NCI-H345 treated with DMSO at 0.1 percent for 48 hours (cell line): ENCODE measurements at regions not wholly inside any gene's neighbourhood (a gene's known extent, or its start where the extent isn't known, plus 50 kb on each side); places are given as distances from the start of the nearest gene placed in this dataset.

Experiments
- DNase-seq: peaks from one replicate; lab custom pipeline; 2025; ENCODE audit not compliant: unreplicated experiment; lab: John Stamatoyannopoulos, UW

GRCh38 chr2:59936048-59936447 is 617.4 kb downstream of the BCL11A start:
- DNase-seq: peak; percentile 36

- no peak for DNase-seq
These were observed 618.4 kb downstream of the BCL11A start for GRCh38 chr2:59935005-59935404.

GRCh38 chr2:59933948-59934347 is 619.5 kb downstream of the BCL11A start:
- DNase-seq: no peak

DNA sequence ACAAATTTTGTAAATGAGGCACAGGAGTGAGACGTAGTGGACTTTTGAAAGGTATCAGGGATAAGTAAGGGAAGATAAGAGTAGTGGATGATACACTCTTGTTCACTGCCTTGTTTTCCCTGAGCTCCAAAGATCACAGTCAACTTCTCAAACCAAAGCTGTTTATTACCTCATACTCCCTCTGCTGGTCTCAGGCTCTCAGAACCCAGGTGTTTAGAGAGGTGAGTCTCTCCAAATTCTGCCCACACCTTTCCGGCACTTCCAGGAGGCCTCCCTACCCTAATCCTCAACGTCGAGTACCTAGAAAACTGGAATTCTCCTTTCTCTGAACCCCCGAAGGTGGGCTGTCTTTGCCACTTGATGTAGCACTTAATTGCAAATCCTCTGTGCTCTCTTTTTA is 621.1 kb downstream of the BCL11A start:
- DNase-seq: no peak

DNA sequence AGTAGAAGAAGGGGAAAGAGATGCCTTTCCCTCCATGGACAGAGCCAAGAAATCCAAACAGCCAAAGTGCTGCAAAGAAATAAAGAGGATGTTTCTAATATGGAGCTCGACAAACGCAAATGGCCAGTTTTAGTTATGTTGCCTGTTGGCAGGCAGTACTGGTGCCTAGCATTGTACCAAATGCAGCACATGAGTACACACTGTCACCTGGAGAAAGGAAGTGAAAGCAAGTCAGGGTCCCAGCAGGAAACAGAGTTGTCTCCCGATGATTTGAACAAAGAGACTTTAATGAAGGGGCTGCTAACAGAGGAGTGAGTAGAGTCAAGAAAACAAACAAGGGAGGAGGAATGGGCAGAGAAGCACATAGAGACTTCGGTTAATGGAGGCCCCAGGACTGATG is 623.0 kb downstream of the BCL11A start:
- DNase-seq: no peak

- no peak for DNase-seq
These were observed 626.7 kb downstream of the BCL11A start for GRCh38 chr2:59926731-59927130.

- DNase-seq: no peak
These were observed 628.1 kb downstream of the BCL11A start for GRCh38 chr2:59925321-59925720.

GRCh38 chr2:59924346-59924745 is 629.1 kb downstream of the BCL11A start:
- no peak for DNase-seq

- no peak for DNase-seq
These were observed 631.0 kb downstream of the BCL11A start for GRCh38 chr2:59922450-59922849.

DNA sequence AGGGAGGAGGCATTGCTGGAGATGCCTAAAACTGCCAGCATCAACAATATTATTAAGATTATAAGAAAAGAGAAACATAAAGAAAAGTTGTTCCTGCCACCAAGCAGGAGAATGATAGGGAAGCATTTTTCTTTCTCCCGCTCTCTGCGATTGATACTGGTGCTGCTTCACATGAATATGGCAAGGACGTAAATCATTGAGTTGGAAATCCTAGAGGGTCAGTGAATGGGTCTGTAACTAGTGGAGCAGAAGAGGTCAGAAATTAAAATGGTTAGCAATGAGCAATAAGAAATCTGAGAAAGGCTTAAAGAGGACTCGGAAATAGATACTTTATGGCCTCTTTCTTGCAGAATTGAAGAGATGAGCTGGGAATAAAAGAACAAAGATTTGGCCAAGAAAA is 631.7 kb downstream of the BCL11A start:
- DNase-seq: no peak

GRCh38 chr2:59920961-59921360 is 632.5 kb downstream of the BCL11A start:
- no peak for DNase-seq

GRCh38 chr2:59920307-59920706 is 633.1 kb downstream of the BCL11A start:
- DNase-seq: no peak

DNA sequence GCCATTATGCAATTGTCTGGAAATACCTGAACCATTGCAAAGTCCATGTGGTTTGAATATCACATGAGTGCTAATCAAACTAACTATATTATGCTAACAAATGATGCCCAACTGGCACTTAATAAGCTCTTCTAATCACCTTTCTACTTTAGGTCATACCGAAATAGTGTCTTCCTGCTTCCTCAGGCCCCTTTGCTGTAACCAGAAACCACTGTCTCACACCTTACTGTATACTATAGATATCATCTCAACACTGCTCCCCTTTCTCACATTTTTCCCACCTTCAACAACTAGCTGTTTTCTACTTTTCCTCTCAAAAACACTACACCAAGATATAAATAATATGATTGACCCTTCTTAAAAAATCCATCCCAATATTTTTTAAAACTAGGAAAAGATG is 633.9 kb downstream of the BCL11A start:
- DNase-seq: no peak

DNA sequence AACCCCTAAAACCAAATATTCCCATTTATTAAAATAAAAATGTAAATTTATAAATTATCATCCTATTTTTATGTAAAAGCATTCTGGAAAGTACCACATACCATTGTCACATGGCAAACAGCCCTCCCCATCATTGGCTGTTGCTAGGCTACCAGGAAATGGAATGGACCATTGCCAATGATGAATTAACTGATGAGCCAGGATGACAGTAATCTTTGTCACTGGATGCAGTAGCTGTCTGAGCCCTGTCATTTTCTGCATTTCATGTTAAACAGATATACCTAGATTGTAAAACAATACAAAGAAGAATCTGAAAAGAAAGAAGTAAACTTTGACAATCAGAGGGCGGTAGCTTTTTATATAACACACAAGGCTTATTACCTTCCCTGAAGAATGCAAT is 641.4 kb downstream of the BCL11A start:
- DNase-seq: no peak

GRCh38 chr2:59910166-59910565 is 643.3 kb downstream of the BCL11A start:
- DNase-seq: no peak

- DNase-seq: no peak
These were observed 644.3 kb downstream of the BCL11A start for GRCh38 chr2:59909147-59909546.

DNA sequence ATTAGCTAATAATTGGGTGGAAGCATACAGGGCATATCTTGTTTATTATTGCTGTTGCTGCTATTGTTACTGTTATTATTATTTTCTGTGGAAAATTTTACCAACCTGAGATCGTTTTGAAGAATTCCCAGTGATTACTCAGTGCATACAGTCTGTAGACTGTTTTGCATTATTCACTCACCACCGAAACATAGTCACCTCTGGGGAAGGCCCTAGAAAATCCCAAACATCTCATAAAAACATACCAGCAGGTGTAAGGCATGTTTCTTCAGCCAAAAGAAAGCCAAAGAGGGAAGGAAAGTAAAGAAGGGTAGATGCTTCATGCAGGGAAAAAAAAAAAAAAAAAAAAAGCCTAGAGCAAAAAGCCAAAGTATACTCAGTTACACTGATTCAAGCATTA is 647.7 kb downstream of the BCL11A start:
- DNase-seq: no peak

- DNase-seq: no peak
These were observed 649.4 kb downstream of the BCL11A start for GRCh38 chr2:59903994-59904544.

DNA sequence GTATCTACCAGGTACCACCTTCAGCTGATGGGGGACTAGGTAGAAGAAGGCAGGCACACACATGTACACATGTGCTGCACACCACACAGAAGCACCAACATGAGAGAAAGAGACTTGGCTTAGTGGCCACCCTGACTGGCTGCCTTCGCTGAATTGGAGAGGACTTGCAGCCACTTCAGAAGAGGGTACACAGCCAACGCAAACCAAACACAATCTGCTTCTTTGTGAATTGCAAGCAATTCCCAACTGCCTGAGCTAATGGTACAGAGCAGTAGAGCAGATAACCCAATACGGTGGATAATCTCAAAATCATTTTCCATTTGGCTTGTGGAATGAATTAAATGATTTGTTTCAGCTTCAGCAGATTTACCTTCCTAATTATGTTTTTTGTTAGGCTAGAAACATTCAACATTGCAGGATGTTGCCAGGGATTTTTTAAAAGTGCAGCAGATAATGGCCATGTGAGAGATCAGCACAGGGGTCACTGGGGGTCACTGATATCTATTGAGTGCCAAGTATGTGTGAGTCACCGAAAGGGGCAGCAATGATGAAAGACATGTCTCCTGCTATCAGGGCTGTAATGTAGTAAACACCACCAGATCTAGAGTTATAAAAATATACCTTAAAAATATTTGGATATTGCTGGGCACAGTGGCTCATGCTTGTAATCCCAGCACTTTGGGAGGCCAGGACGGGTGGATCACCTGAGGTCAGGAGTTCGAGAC is 652.6 kb downstream of the BCL11A start:
- DNase-seq: peak; percentile 9

DNA sequence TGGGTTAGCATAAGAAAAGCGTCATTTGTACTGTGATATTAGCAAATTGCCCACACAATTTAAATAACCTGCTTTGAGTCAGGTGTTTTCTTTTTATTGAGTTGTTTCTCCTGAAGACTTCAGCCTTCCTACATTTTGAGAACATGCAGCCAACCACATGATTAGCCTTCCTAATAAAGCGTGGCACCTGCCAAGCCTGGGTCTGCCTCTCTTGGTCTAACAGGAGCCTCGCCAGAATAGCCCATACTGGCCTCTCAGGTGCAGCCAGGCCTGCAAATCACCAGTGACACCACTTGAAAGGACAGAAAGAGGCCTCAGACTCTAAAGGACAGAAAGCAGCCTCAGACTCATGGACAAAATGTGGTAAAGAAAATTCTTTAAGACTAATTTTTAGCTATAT is 653.8 kb downstream of the BCL11A start:
- DNase-seq: no peak

DNA sequence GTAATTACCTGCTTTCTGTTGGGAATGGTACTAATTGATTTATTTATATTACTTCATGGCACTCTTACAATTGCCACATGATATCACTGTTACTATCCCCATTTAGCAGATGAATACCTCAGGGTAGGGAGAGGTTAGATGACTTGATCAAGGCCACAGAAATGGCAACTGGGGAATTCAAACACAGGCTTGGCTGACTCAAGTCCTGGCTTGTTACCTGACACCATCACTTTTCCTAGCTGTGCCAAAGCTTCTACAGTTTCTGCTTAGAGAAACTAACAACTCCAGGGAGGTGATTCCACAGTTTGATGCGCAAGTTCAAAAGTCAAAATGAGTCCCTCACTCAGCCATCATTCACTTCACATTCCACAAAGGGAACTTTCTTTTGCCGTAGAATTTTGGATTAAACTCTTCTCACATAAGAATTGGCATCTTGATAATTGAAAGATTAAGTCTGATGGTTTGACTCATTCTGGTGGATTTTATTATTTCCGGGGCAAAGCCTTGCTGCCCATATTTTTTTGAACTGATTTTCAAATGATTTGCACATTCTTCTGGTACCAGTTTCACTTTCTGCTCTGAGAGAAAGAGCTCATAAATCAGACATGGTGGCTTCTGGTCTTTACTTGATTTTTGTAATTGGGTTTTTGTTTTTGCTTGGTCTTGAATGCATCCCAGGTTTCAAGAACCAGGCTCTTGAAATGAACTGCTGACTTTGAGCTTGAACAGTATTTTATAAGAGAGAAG is 656.8 kb downstream of the BCL11A start:
- no peak for DNase-seq

- no peak for DNase-seq
These were observed 659.8 kb downstream of the BCL11A start for GRCh38 chr2:59893612-59894011.
